WI38 (cell line): ENCODE measurements at regions not wholly inside any gene's neighbourhood (a gene's known extent, or its start where the extent isn't known, plus 50 kb on each side); places are given as distances from the start of the nearest gene placed in this dataset.
"Not testable (repeated sequence)": the region's sequence is repeated elsewhere in the genome, so short reads cannot be mapped to it uniquely, and the experiment has no call there.

Experiments
- H3K4me3 ChIP-seq: 2 replicates; pipeline ENCODE4 v1.5.1; 2011; ENCODE audit warnings: low read depth, mild to moderate bottlenecking, control low read depth, low read length
- CTCF ChIP-seq: IDR thresholded peaks from 2 replicates; pipeline ENCODE4 v1.5.1; 2012; ENCODE audit warnings: low read depth, mild to moderate bottlenecking, control low read depth, low read length

- H3K4me3 ChIP-seq = not testable (repeated sequence)
Observed at GRCh38 chr16:16561532-16561931, 182.6 kb downstream of the NPIPA7 start.

- H3K4me3 ChIP-seq = not testable (repeated sequence)
Observed at GRCh38 chr16:16563962-16564361, 185.0 kb downstream of the NPIPA7 start.

GRCh38 chr16:16565326-16565725, 186.4 kb downstream of the NPIPA7 start:
- H3K4me3 ChIP-seq = not testable (repeated sequence)

- H3K4me3 ChIP-seq = not testable (repeated sequence)
Observed at GRCh38 chr16:16570055-16570454, 191.1 kb downstream of the NPIPA7 start.

GRCh38 chr16:16570874-16571273, 191.9 kb downstream of the NPIPA7 start:
- H3K4me3 ChIP-seq = not testable (repeated sequence)

GRCh38 chr16:16572130-16572774, 193.3 kb downstream of the NPIPA7 start:
- not testable (repeated sequence) for H3K4me3 ChIP-seq

GRCh38 chr16:16577062-16577461, 198.1 kb downstream of the NPIPA7 start:
- H3K4me3 ChIP-seq = not testable (repeated sequence)

- no peak overlapping the region for H3K4me3 ChIP-seq
- TF ChIP-seq CTCF = no peak
Observed at GRCh38 chr16:16578701-16579100, 199.8 kb downstream of the NPIPA7 start.

- H3K4me3 ChIP-seq = not testable (repeated sequence)
Observed at GRCh38 chr16:16582916-16583315, 204.0 kb downstream of the NPIPA7 start.

- not testable (repeated sequence) for H3K4me3 ChIP-seq
Observed at GRCh38 chr16:16586073-16586651, 207.2 kb downstream of the NPIPA7 start.

- not testable (repeated sequence) for H3K4me3 ChIP-seq
Observed at GRCh38 chr16:16586969-16587368, 208.0 kb downstream of the NPIPA7 start.

- H3K4me3 ChIP-seq = not testable (repeated sequence)
Observed at GRCh38 chr16:16588436-16588835, 209.5 kb downstream of the NPIPA7 start.

GRCh38 chr16:16590654-16591318, 211.8 kb downstream of the NPIPA7 start:
- not testable (repeated sequence) for H3K4me3 ChIP-seq

GRCh38 chr16:16593156-16593863, 214.4 kb downstream of the NPIPA7 start:
- H3K4me3 ChIP-seq = not testable (repeated sequence)
- peak; percentile 49 for TF ChIP-seq CTCF

- H3K4me3 ChIP-seq = not testable (repeated sequence)
Observed at GRCh38 chr16:16595029-16595718, 216.2 kb downstream of the NPIPA7 start.

- H3K4me3 ChIP-seq = not testable (repeated sequence)
Observed at GRCh38 chr16:16601239-16601638, 222.3 kb downstream of the NPIPA7 start.

- H3K4me3 ChIP-seq = not testable (repeated sequence)
Observed at GRCh38 chr16:16607401-16608082, 228.6 kb downstream of the NPIPA7 start.
